ENCODE measurements at regions not wholly inside any gene's neighbourhood (a gene's known extent, or its start where the extent isn't known, plus 50 kb on each side); places are given as distances from the start of the nearest gene placed in this dataset.

DNA sequence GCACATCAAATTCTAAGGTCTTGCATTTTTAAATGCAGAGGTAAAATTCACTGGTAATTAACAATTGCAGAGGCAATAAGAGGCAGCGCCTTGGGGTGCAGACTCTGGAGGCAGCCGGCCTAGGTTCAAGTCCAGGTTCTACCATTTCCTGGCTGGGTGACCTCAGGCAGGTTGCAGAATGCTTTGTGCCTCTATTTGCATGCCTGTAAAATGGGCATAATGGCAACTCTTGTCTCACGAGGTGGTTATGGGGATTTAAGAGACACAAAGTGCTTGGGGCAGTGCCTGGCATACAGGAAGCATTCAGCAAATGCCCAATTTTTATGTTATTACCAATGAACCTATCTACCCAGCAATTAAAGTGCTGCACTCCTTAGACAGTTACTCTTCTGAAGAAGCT lies 180.0 kb upstream of the LHX5 start:
- no peak for DNase-seq

DNA sequence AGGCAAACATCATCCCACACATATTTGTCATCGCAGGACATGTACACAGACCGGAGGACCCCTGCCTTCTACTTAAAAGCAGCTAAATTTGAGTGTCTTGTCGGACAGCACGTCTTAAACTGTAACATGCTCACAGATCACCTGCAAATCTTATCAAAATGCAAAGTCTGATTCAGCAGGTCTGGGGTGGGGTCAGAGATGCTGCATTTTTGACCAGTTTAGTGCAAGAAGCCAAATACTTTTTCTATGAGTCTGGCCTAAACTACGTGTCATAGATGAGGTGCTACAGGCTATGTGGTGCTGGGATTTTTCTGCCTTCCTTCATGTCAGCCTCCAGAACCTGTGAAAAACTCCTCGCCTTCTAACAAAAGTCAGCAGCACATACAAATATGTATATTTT lies 178.8 kb upstream of the LHX5 start:
- DNase-seq: no peak

DNA sequence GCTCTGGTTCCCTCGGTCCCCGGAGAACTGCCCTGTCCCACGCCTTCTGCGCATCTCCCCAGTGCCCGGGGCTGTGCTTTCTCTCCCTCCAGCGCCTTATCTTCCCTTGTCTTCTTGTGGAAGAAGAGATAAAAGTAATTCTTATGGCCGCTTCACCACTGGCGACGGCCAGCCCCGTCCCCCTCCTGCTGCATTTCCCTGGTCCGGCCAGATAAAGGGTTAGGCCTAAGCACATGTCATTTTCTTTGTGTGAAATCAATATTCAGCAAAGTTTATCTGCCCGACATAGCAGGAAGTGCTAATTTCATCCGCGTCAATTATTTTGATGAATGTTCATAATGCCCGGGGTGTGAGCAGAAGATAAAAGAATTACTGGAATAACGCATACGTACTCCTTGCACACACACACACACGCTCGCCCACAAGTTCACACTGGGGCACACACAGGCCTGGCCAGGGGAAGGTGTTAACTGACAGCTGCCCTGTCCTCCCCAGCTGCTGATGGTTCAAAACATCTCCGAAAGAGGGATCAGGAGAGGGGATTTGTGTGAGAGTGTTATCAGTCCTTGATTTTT lies 177.7 kb upstream of the LHX5 start:
- DNase-seq: no peak

DNA sequence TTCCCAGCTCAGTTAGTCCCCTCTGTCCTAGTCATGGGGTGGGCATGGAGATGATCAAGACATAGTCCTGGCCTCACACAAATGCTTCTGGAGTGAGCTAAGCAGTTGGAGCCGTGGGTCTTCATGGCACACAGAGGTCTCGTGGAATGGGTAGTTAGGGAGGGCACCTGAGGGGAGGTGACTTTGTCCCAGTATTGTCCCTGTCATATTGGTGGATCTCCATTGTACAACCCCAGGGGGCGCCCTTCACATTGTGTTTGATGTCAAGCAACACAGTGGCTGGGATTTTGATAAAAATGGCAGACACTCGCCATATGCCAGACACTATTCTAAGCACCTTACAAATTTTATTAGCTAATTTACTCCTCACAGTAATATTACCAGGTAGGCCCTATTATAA lies 175.4 kb upstream of the LHX5 start:
- no peak for DNase-seq

DNA sequence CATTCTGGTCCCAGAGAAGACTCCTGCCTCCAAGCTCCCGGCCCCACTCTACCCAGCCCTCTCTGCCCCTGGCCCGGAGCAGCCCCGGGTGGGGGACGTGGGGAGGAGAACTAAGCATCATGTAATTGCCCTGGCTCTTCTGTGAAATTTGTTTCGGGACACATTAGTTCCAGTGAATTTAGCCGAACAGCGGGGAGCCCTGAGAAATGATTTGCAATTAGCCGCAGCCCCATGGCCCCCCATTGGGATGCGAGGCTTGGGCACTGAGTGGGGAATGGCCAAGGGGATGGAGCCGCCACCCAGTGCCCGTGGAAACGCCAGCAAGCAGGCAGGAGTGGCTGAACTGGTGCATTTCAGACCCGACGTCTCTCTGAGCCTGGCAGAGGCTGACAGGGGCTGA lies 173.9 kb upstream of the LHX5 start:
- DNase-seq: no peak

DNA sequence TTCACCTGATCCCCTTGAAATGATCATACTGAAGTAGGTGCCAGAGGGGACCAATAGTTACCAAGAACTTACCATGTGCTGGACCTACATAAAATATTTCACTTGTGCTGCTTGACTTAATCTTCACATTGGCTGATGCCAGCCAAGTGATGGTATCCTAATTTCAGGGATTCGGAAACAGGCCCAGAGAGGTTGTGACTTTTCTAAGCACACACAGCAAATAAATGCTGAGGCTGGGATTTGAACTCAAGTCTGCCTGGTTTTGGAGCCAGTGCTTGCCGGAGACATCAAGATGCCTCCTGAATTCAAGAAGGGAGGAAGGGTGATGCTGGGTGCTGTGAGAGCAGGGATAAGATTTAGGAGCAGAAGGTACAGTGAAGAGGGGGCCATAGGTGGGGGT lies 173.5 kb upstream of the LHX5 start:
- no peak for DNase-seq

DNA sequence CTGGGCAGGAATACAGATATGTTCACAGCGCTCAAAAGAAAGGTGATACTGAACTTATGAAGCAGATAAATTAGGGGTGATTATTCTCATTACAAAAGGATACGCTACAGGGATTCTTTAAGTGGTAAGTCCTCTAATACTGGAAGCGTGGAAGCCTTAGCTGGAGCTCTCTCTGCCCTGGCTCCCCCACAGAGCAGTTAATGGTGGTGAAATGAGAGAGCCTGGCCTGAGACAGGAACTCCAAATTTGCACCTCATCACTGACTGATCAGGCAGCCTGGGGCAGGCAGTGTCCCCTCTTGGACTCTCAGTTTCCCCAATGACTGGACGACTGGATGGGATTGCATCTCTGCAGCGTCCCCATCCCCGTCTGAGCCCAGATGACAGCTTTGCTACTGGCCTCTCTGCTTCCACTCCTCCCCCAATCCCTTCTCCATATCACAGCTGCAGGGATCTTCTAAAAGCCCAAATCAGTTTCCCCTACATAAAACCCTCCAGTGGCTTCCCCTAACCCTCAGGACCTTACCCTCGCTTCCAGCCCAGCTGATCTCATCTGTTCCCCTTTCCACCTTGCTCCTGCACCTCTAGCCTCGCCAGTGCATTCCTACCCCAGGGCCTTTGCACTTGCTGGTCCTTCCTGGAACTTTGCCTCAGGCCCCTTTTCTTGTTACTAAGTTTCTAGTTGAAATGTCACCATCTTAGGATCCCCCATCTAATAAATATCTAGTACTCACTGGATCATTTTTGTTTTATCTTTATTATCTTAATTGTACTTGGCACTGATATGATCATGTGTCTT lies 171.7 kb upstream of the LHX5 start:
- DNase-seq: no peak

DNA sequence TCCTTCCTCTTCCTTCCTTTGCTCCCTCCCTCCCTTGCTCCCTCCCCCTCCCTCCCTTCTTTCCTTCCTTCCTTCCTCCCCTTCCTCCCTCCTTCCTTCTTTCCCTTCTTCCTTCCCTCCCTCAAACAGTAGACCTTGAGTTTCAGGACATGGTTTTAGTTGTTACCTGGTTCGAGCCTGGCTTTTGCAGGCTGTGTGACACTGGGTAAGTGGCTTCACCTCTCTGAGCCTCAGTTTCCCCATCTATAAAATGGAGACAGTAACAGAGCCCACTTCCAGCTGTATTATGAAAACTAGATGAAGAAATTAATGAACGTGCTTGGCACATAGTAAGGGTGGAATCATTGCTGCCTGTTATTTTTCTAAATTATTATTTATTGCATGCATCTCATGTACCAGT lies 171.0 kb upstream of the LHX5 start:
- DNase-seq: no peak

DNA sequence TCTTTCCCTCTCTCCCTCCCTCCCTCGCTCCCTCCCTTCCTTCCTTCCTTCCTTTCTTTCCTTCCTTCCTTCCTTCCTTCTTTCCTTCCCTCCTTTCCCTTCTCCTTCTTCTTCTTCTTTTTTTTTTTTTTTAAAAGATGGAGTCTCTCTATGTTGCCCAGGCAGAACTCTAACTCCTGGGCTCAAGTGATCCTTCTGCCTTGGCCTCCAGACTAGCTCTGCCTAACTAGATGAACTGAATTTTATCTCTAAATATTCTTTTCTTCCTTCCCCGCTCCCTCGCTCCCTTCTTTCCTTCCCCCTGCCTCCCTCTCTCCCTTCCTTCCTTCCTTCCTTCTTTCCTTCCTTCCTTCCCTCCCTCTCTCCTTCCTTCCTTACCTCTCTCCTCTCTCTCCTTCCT lies 170.5 kb upstream of the LHX5 start:
- no peak for DNase-seq

DNA sequence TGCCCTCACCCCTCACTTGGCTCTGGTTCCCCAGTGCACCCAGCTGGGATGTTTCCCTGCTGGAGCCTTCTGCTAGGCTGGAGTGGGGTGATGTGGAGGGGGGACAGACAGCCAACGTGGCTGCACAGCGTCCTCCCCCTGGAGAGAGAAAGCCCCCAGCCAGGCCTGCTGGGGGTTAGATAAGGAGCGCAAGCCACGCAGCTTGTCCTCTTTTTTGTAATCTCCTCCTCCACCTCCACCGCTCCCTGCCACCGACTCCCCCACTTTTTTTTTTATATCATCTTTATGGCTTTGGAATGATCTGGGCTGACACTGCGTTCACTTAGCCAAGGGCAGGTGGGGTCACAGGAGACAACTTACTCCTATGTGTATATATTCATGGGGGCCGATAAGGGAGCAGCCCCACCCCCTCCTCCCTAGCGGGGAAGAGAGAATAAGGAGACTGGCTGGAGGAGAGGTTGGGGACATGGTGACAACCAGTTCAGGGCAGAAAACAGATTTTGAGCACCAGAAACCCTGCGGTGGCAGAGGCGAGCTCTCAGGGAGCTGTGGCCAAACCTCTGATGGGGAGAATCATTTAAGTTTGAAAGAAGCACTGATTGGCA lies 169.9 kb upstream of the LHX5 start:
- DNase-seq: no peak

DNA sequence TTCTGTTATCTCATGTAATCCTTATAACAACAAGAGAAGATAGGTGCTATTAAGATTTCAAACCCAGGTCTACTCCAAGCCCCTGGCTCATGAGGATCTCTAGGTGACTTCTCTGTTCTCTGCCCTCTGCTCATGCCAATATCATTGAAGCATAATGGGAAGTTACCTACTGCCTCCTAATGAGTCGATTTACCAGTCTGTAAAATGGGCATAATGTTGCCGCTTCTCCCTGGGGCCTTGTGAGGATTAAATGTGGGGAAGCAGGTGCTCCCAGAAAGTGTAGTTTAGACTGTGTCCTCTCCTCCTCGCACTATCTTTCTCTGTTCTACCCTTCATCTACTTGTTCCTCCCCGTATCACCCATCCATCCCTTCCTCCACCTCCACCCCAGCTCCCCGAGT lies 169.2 kb upstream of the LHX5 start:
- DNase-seq: no peak

DNA sequence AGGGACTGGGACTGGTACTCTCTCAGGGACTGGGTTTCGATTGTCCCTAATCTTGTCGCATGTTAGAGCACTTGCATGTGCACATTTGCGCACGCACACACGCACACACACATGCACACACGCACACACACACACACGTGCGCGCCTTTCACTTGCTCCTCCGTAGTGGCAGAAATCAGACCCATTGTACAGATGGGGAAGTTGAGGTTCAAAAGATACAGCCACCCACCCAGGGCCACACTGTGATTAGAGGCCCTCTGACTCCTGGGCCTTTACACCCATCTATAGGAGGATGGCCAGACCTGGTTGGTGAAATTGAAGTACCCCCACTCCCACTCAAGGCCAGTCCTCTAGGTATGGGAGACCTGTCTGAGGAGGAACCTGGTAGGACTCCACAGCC lies 167.8 kb upstream of the LHX5 start:
- no peak for DNase-seq

DNA sequence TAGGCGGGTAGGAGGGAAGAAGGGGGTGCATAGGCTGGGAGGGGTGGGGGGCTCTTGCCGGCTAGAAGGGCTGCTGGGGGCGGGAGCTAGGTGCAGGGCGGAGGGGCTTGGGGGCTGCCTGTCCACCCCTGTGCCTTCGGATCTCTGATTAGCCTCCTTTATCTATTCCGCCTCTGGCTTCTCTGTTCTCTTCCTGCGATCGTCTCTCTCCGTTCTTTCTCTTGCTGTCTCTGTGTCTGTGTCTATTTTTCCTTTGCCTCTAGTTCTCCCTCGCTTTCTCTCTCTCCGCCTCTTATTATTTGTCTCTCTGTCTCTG lies 166.7 kb upstream of the LHX5 start:
- no peak for DNase-seq

DNA sequence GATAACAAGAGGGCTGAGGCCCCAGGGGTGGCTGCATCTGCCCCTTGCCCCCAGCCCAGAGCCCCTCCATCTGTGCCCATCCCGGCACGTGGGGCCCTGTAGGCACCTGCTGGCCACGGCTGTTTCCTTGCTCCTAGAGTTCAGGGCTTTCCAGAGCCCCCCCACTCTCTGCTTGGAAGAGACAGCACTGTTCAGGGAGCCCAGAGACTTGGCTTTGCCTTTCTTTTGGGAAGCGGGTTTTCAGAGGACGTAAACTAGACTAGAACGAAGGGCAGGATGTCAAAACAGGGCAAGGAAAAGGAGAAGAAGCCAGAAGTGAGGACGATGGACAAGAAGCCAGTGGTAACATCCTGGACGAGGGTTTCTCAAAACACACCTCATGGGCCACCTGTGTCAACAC lies 163.3 kb upstream of the LHX5 start:
- no peak for DNase-seq

DNA sequence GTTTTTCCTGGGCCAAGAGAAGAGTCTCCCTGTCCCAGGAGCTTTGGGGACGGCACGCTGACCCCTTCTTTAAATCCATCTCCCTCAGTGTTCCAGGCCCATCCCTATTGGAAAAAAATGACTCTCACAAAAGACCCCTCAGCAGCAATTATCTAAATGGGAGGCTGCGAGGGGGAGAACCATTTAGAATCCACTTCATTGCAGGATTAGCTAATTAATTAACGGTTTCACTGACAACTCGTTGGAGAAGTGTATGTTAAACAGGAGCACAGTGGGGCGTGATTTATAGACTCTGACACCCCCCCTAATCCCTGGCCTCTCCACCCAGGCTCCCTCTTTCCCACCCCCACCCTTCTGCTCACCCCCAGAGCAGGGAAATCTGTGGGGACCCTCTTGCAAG lies 162.8 kb upstream of the LHX5 start:
- DNase-seq: no peak

DNA sequence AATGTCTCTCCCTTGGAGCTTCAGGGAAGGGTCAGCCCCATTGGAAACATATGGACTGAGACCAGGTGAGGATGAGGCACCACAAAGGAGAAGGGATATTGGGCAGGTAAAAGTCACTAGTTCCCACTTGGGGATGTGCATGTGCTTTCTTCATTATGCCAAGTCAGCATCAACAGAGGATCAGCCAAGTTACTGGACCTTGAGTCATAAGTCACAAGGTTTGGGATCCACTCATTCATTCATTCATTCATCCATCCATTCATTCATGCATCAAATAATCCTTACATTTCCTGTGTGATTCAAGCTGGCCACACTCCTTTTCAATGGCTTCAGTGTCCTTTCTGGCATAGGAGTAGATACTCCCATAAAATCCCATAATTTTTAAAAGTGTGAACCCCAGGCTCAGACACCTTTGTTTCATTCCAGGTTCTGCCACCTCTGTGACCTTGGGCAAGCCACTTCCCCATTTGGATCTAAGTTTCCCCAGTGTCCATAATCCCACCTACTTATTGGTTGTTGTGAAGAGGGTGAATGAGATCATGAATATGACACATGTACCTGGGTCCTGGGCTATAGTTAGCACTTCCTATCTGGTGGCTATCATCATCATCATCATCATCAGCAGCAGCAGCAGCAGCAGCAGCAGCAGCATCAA lies 162.1 kb upstream of the LHX5 start:
- no peak for DNase-seq

DNA sequence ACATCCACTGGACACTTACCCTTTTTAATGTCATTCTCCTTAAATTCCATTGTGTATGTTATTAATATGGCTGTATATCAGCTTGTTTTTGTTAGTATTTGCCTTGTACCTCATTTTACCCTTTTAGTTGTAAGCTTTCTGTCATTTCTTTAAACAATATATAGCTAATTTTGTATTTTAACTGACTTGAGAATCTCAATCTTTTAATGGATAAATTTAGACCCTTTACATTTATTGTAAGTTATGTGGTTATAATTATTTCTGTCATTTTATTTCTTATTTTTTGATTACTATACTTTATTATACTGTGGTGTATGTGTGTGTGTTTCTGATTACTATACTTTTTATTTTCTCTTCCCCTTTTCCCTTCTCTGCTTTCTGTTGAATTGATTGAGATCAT lies 159.0 kb upstream of the LHX5 start:
- no peak for DNase-seq

DNA sequence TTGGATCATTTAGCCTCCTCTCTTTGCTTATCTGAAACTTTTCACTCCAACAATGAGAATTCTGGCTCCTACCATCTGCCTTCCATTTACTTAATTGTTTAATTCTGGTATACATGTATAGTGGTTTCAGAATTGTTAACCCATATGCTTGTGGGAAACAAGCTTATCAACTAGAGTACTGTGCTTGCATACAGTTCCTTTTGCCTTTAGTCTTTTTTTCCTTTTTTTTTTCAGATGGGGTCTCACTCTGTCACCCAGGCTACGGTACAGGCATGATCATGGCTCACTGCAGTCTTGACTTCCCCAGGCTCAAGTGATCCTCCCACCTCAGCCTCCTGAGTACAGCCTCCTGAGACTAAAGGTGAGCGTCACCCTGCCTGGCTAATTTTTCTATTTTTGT lies 153.8 kb upstream of the LHX5 start:
- DNase-seq: no peak

DNA sequence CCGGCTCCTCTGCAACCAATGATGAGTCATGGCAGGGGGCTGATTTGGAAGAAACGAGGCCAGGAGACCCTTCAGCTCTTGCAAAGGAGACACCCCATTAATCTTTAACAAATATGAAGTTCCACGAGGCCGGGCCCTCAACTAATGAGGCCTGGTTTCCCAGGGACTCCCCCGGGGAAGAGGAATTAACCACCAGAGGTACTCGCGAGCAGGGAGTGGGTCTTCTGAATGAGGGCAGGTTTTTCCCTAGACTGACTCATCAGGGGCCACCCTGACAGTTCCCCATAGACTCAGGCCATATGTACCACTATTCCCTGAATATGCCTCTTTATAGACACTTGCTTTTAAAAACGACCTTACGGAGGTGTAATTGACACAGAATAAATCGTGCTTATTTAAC lies 150.7 kb upstream of the LHX5 start:
- DNase-seq: no peak

DNA sequence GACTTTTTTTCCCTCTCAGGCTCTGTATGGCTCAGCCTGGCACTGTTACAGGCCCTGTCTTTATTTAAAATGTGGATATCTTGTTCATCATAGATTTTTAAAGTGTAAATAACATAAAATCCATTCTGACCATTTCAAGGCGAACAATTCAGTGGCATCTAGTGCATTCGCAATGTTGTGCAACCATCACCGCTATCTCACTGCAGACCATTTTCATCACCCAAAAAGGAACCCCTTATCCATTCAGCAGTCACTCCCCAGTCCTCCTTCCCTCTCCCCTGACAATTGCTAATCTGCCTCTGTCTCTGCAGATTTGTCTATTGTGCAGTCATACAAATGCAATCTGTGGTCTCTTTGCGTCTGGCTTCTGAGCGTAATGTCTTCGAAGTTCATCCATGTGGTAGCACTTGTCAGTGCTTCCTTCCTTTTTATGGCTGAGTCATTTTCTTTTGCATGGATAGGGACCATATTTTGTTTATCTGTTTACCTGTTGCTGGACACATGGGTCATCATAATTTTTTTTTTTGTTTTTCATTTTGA lies 148.8 kb upstream of the LHX5 start:
- DNase-seq: no peak

DNA sequence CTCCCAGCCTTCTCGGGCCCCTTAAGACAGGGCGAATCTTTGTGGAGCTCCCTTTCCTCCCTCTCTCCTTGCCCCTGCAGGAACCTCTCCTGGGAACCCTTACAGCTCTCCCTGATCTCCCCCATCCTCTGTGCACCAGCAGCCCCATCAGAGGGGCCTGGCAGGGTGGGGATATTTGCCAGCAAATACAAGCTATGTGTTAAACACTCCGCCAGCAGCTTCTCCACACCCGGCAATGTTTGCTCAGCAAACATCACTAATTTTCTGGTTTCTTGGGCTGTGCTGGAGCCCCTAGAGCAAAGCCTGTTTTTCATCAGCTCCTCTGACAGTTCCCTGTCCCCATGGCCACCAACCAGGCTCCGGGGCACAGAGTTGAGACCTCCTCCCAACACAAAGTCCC lies 147.5 kb upstream of the LHX5 start:
- DNase-seq: no peak

DNA sequence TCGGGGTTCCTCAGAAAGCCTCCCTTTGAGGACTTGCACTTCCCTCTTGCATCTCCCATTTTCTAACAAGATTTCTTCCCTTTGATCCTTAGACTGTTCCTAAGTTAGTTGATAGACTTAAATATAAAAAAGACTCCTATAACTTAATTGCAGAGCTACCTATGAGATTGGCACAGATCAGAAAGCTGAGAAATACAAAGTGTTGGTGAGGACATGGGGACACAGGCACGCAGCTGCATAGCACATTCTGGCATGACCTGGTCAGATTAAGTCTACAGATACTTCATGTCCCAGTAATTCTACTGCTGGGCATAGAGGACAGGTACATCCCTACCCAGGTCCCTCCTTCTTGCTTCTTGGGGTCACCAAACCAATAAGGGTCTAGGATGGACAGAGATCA lies 141.7 kb upstream of the LHX5 start:
- no peak for DNase-seq

DNA sequence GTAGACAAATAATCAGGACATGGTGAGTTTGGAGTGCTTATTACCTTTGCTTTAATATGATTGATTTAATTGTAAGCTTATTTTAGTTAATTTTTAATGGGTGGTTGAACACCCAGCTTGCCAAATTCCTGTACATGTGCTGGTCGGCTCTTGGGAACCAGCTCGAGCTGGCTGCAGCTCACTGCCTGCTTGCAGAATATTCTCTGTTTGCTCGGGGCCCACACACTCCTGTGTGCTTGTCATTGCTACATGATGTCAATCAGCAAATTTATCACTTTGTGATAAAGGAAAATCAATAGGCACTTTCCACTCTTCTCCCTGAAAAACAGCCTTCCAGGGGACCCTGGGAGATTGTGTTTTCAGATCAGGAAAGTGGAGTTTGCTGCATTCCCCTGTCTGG lies 141.1 kb upstream of the LHX5 start:
- no peak for DNase-seq

DNA sequence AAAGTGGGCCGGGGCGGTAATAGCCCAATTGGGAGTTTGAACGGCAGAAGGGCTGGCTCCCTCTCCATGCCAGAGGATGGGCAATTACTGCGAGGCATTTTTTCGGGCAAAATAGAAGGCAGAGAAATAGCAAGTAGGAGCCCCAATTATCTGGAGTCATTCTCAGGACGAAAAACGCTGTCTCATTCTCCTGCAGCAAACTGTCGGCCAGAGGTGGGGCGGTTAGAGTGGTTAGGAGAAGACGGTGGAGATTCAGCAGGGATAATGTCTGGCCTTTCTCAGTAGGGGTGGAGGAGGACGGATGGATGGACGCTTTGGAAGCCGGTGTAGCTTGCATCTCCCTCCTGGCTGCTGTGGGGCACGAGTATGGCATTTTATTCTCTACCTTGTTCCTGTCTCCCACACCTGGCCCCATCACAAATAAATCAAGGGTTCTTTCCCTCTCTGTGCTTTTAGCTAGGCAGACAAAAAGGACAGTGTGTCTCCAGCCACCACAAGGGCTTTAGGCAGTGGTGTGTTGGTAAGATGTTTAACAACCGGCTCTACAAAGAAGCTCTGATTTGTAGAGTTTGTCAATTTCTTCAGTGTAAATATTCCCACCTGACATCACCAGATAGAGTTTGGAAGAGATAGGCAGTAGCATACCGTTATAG lies 140.5 kb upstream of the LHX5 start:
- no peak for DNase-seq
